ENCODE measurements at regions not wholly inside any gene's neighbourhood (a gene's known extent, or its start where the extent isn't known, plus 50 kb on each side); places are given as distances from the start of the nearest gene placed in this dataset.

DNA sequence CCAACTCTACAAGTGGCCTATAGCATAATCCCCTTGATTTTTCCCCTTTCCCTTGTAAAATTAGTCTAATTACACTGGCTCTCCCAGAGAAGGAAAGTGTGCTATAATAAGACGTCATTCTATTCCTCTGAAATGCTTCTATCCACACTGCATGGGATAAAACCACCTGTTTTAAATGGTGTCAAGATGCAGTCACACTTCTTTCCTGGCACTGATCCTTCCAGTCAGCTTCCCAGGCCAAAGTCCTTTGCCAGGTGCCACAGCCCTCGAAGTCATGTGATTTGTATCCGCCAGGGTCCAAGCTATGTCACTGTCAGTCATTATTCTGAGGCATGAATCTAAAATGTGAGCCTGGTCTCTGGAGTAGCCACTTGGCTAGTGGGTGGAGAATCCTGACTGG, 169.0 kb upstream of the KIAA1217 start:
- TF ChIP-seq, protein P1, sequence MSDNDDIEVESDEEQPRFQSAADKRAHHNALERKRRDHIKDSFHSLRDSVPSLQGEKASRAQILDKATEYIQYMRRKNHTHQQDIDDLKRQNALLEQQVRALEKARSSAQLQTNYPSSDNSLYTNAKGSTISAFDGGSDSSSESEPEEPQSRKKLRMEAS (IDR thresholded peaks at IDR 0.05): no peak
- no peak for TF ChIP-seq TCF12 (IDR thresholded peaks at IDR 0.05; ENCODE audit: low read depth)
- TF ChIP-seq YY1 (IDR thresholded peaks at IDR 0.05; ENCODE audit: low read depth): no peak
- no peak for TF ChIP-seq CREB1 (IDR thresholded peaks at IDR 0.05; ENCODE audit: low read depth)
- TF ChIP-seq RAD21 (IDR thresholded peaks at IDR 0.05; ENCODE audit: low read depth): no peak
- no peak for TF ChIP-seq TEAD4 (IDR thresholded peaks at IDR 0.05)
- TF ChIP-seq CEBPB (IDR thresholded peaks at IDR 0.05): no peak
- no peak for TF ChIP-seq EP300 (IDR thresholded peaks at IDR 0.05; ENCODE audit: borderline replicate concordance)
- TF ChIP-seq NFIC (IDR thresholded peaks at IDR 0.05): no peak
- TF ChIP-seq, protein P2, sequence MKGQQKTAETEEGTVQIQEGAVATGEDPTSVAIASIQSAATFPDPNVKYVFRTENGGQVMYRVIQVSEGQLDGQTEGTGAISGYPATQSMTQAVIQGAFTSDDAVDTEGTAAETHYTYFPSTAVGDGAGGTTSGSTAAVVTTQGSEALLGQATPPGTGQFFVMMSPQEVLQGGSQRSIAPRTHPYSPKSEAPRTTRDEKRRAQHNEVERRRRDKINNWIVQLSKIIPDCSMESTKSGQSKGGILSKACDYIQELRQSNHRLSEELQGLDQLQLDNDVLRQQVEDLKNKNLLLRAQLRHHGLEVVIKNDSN (IDR thresholded peaks at IDR 0.05): no peak
- no peak for TF ChIP-seq ZBTB7A (IDR thresholded peaks at IDR 0.05; ENCODE audit: low read depth)
- no peak for TF ChIP-seq EGR1 (IDR thresholded peaks at IDR 0.05)
- TF ChIP-seq FOXM1 (IDR thresholded peaks at IDR 0.05; ENCODE audit: borderline replicate concordance, low read depth): no peak
- TF ChIP-seq, protein P3, sequence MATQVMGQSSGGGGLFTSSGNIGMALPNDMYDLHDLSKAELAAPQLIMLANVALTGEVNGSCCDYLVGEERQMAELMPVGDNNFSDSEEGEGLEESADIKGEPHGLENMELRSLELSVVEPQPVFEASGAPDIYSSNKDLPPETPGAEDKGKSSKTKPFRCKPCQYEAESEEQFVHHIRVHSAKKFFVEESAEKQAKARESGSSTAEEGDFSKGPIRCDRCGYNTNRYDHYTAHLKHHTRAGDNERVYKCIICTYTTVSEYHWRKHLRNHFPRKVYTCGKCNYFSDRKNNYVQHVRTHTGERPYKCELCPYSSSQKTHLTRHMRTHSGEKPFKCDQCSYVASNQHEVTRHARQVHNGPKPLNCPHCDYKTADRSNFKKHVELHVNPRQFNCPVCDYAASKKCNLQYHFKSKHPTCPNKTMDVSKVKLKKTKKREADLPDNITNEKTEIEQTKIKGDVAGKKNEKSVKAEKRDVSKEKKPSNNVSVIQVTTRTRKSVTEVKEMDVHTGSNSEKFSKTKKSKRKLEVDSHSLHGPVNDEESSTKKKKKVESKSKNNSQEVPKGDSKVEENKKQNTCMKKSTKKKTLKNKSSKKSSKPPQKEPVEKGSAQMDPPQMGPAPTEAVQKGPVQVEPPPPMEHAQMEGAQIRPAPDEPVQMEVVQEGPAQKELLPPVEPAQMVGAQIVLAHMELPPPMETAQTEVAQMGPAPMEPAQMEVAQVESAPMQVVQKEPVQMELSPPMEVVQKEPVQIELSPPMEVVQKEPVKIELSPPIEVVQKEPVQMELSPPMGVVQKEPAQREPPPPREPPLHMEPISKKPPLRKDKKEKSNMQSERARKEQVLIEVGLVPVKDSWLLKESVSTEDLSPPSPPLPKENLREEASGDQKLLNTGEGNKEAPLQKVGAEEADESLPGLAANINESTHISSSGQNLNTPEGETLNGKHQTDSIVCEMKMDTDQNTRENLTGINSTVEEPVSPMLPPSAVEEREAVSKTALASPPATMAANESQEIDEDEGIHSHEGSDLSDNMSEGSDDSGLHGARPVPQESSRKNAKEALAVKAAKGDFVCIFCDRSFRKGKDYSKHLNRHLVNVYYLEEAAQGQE (IDR thresholded peaks at IDR 0.05; ENCODE audit: low read depth): no peak
- TF ChIP-seq TAF1 (IDR thresholded peaks at IDR 0.05; ENCODE audit: low read depth): no peak

DNA sequence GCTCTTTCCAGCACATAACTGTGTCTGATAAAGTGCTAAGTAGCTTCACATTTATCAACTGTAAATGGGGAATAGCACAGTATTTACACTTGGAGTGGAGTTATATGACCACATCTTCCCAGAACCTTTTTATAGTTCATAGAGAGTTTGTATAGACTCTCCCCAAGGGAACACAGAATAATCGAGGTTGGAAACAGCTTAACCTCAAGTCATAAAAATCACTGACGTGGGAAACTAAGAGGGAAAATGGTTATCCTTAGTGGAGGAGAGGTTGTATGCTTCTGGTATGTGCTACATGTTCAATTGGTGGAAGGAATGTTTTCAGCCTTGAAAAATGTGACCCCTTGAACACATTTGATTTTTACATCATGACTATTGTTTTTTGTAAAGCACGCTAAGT, 167.9 kb upstream of the KIAA1217 start:
- TF ChIP-seq CEBPB (IDR thresholded peaks at IDR 0.05) (no peak), FOXM1 (IDR thresholded peaks at IDR 0.05; ENCODE audit: borderline replicate concordance, low read depth) (no peak)
- TF ChIP-seq, protein P1 (IDR thresholded peaks at IDR 0.05): no peak

DNA sequence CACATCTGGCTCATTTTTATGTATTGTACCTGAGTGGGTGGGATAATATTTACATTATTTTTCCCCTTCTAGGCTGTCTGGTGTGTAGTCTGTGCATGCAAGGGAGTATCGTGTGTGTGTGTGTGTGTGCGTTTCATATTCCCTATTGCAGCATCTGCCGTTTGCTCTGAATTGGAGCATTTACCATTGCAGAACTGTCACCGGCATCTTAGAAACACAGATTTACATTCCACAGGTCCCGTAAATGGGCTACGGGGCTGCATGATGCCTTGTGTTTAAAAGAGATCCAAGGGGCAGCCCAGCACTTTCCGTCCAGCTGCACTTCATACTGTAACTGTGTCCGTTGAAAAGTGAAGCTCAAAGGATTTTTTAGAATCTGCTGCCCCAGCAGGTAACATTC, 167.1 kb upstream of the KIAA1217 start:
- no peak for TF ChIP-seq NFIC (IDR thresholded peaks at IDR 0.05)
- no peak for TF ChIP-seq TAF1 (IDR thresholded peaks at IDR 0.05; ENCODE audit: low read depth)
- no peak for TF ChIP-seq TCF12 (IDR thresholded peaks at IDR 0.05; ENCODE audit: low read depth)
- no peak for TF ChIP-seq CREB1 (IDR thresholded peaks at IDR 0.05; ENCODE audit: low read depth)
- TF ChIP-seq, protein P2 (IDR thresholded peaks at IDR 0.05): no peak
- TF ChIP-seq, protein P1 (IDR thresholded peaks at IDR 0.05): no peak
- no peak for TF ChIP-seq EP300 (IDR thresholded peaks at IDR 0.05; ENCODE audit: borderline replicate concordance)
- TF ChIP-seq YY1 (IDR thresholded peaks at IDR 0.05; ENCODE audit: low read depth): no peak
- TF ChIP-seq FOXM1 (IDR thresholded peaks at IDR 0.05; ENCODE audit: borderline replicate concordance, low read depth): no peak

DNA sequence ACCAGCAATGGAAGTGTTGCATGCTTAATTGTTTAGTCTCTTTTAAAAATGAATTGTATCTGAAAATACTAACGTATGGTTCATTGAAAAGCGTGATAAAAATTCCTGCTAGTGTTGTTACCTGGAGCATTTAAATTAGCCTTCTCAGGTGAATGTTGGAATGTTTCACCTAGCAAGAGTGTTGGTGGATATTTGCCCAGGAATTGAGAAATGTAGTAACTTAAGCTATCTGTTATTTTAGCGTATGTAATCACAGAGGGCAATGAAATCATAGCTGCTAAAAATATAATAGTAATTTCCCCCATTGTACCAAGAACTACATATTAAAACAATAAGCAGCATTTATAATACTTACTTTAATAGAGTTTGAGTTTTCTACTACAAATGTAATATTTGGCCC, 166.1 kb upstream of the KIAA1217 start:
- TF ChIP-seq TCF12 (IDR thresholded peaks at IDR 0.05; ENCODE audit: low read depth): no peak
- TF ChIP-seq NFIC (IDR thresholded peaks at IDR 0.05): no peak
- no peak for TF ChIP-seq FOXM1 (IDR thresholded peaks at IDR 0.05; ENCODE audit: borderline replicate concordance, low read depth)
- TF ChIP-seq EP300 (IDR thresholded peaks at IDR 0.05; ENCODE audit: borderline replicate concordance): no peak
- TF ChIP-seq, protein P3 (IDR thresholded peaks at IDR 0.05; ENCODE audit: low read depth): no peak
- TF ChIP-seq EGR1 (IDR thresholded peaks at IDR 0.05): no peak
- TF ChIP-seq CREB1 (IDR thresholded peaks at IDR 0.05; ENCODE audit: low read depth): no peak
- TF ChIP-seq TEAD4 (IDR thresholded peaks at IDR 0.05): no peak
- TF ChIP-seq RAD21 (IDR thresholded peaks at IDR 0.05; ENCODE audit: low read depth): no peak
- no peak for TF ChIP-seq YY1 (IDR thresholded peaks at IDR 0.05; ENCODE audit: low read depth)

DNA sequence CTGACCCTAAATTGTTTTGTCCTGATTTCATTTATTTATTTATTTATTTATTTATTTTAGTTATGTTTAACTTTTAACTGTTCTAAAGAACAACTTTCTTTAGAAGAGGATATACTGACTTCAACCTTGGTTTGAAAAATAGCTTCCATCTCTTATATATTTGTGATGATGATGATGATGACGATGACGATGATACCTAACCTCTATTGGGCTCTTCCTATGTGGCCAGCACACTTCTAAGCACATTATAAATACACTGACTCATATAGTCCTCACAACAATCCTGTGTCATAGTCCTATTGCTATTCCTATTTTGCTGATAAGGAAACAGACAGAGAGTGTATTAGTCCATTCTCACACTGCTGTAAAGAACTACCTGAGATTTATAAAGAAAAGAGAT, 162.9 kb upstream of the KIAA1217 start:
- TF ChIP-seq, protein P1 (IDR thresholded peaks at IDR 0.05): no peak
- TF ChIP-seq CEBPB (IDR thresholded peaks at IDR 0.05): no peak
- TF ChIP-seq NFIC (IDR thresholded peaks at IDR 0.05): no peak
- TF ChIP-seq, protein P3 (IDR thresholded peaks at IDR 0.05; ENCODE audit: low read depth): no peak
- no peak for TF ChIP-seq TAF1 (IDR thresholded peaks at IDR 0.05; ENCODE audit: low read depth)
- no peak for TF ChIP-seq TEAD4 (IDR thresholded peaks at IDR 0.05)
- TF ChIP-seq TCF12 (IDR thresholded peaks at IDR 0.05; ENCODE audit: low read depth): no peak
- no peak for TF ChIP-seq RAD21 (IDR thresholded peaks at IDR 0.05; ENCODE audit: low read depth)
- no peak for TF ChIP-seq EP300 (IDR thresholded peaks at IDR 0.05; ENCODE audit: borderline replicate concordance)

All from Ishikawa (cell line).